ENCODE measurements at regions not wholly inside any gene's neighbourhood (a gene's known extent, or its start where the extent isn't known, plus 50 kb on each side); places are given as distances from the start of the nearest gene placed in this dataset.
"Not testable (repeated sequence)": the region's sequence is repeated elsewhere in the genome, so short reads cannot be mapped to it uniquely, and the experiment has no call there.

DNA sequence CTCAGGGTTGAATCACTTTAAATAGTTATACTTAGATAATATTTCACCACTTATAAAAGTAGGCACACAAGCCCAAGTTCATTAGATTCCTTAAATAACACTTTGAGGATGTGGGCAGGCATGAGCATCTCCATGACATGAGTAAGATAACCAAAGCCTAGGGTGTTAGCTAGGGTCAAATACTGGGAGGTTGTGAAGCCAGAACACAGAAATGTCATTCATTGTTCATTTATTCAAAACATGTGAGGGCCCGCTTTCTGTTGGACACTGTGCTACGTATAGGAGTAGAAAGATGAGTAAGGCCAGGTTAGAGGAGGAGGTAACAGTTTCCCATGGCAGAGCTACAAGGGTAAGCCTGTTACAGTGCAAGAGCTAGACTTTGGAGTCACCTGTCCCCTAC, 93.5 kb upstream of the NEDD4L start:
- Histone ChIP-seq H3K27me3 (replicated peaks; ENCODE audit: insufficient read depth, low read length) (no peaks in the 10 kb centered on the region), H3F3A (ENCODE audit: insufficient read depth, low read length) (no peaks in the 10 kb centered on the region), H3K4me3 (ENCODE audit: low read length) (no peak overlapping the region), H3K9ac (ENCODE audit: low read length) (no peak overlapping the region), H2AFZ (ENCODE audit: low read length) (no peak overlapping the region), H3K4me1 (ENCODE audit: low read length) (no peaks in the 10 kb centered on the region), H3K9me3 (replicated peaks; ENCODE audit: insufficient read depth, low read length) (no peaks in the 10 kb centered on the region), H3K27ac (ENCODE audit: low read length) (no peak overlapping the region), H3K36me3 (replicated peaks; ENCODE audit: insufficient read depth, low read length) (no peaks in the 10 kb centered on the region), H3K9me2 (replicated peaks; ENCODE audit: insufficient read depth, low read length) (no peaks in the 10 kb centered on the region), H4K20me1 (ENCODE audit: insufficient read depth, low read length) (no peaks in the 10 kb centered on the region), H3K4me2 (ENCODE audit: low read depth, low read length) (no peak overlapping the region), H3K79me2 (ENCODE audit: low read length) (no peaks in the 10 kb centered on the region)
- TF ChIP-seq EZH2 (optimal IDR thresholded peaks at IDR 0.05; ENCODE audit: low read depth, low read length): no peak
- TF ChIP-seq, protein P1, sequence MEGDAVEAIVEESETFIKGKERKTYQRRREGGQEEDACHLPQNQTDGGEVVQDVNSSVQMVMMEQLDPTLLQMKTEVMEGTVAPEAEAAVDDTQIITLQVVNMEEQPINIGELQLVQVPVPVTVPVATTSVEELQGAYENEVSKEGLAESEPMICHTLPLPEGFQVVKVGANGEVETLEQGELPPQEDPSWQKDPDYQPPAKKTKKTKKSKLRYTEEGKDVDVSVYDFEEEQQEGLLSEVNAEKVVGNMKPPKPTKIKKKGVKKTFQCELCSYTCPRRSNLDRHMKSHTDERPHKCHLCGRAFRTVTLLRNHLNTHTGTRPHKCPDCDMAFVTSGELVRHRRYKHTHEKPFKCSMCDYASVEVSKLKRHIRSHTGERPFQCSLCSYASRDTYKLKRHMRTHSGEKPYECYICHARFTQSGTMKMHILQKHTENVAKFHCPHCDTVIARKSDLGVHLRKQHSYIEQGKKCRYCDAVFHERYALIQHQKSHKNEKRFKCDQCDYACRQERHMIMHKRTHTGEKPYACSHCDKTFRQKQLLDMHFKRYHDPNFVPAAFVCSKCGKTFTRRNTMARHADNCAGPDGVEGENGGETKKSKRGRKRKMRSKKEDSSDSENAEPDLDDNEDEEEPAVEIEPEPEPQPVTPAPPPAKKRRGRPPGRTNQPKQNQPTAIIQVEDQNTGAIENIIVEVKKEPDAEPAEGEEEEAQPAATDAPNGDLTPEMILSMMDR (IDR thresholded peaks at IDR 0.05; ENCODE audit: low read length): no peak
- no peak for TF ChIP-seq EZH2phosphoT487 (IDR thresholded peaks at IDR 0.05; ENCODE audit: low read length)
- no peak for DNase-seq

DNA sequence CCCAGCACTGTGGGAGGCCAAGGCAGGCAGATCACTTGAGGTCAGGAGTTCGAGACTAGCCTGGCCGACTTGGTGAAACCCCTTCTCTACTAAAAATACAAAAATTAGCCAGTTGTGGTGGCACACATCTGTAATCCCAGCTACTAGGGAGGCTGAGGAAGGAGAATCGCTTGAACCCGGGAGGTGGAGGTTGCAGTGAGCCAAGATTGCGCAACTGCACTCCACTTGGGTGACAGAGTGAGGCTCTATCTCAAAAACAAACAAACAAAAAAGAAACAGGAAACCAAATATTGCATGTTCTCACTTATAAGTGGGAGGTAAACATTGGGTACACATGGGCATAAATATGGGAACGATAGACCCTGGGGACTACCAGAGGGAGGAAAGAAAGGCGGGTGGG, 94.7 kb upstream of the NEDD4L start:
- H3K27me3 ChIP-seq (replicated peaks; ENCODE audit: insufficient read depth, low read length); H2AFZ ChIP-seq (ENCODE audit: low read length); H4K20me1 ChIP-seq (ENCODE audit: insufficient read depth, low read length); H3K4me3 ChIP-seq (ENCODE audit: low read length); H3K79me2 ChIP-seq (ENCODE audit: low read length); H3K27ac ChIP-seq (ENCODE audit: low read length); H3K9me3 ChIP-seq (replicated peaks; ENCODE audit: insufficient read depth, low read length); H3K4me2 ChIP-seq (ENCODE audit: low read depth, low read length); DNase-seq; H3F3A ChIP-seq (ENCODE audit: insufficient read depth, low read length); H3K9me2 ChIP-seq (replicated peaks; ENCODE audit: insufficient read depth, low read length); H3K36me3 ChIP-seq (replicated peaks; ENCODE audit: insufficient read depth, low read length); H3K4me1 ChIP-seq (ENCODE audit: low read length); H3K9ac ChIP-seq (ENCODE audit: low read length): not testable (repeated sequence)

DNA sequence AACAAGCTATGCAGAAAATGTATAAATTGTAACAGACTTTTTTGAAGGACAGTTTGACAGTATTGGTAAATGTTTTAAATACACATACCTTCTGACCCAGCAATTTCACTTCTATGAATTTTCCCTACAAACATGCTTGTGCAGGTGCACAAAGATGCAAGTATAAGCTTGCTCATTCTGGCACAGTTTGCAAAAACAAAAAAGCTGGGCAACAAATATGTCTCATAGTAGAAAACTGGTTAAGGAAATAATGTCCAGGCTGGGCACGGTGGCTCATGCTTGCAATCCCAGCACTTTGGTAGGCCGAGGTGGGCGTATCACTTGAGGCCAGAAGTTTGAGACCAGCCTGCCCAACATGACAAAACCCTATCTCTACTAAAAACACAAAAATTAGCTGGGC, 96.9 kb upstream of the NEDD4L start:
- Histone ChIP-seq H3K9me3 (replicated peaks; ENCODE audit: insufficient read depth, low read length) (no peaks in the 10 kb centered on the region; the same call in 1 of the 2 replicates), H3K9ac (ENCODE audit: low read length) (no peak overlapping the region), H3K4me3 (ENCODE audit: low read length) (no peak overlapping the region), H3K27ac (ENCODE audit: low read length) (no peak overlapping the region), H3K4me2 (ENCODE audit: low read depth, low read length) (no peak overlapping the region), H3K79me2 (ENCODE audit: low read length) (no peaks in the 10 kb centered on the region), H3K9me2 (replicated peaks; ENCODE audit: insufficient read depth, low read length) (no peaks in the 10 kb centered on the region), H2AFZ (ENCODE audit: low read length) (no peak overlapping the region), H4K20me1 (ENCODE audit: insufficient read depth, low read length) (no peaks in the 10 kb centered on the region), H3K36me3 (replicated peaks; ENCODE audit: insufficient read depth, low read length) (no peaks in the 10 kb centered on the region), H3F3A (ENCODE audit: insufficient read depth, low read length) (no peaks in the 10 kb centered on the region), H3K27me3 (replicated peaks; ENCODE audit: insufficient read depth, low read length) (no peaks in the 10 kb centered on the region), H3K4me1 (ENCODE audit: low read length) (peaks cover 3% of the 10 kb centered on the region; the same call in 1 of the 2 replicates)
- TF ChIP-seq, protein P1 (IDR thresholded peaks at IDR 0.05; ENCODE audit: low read length): no peak
- TF ChIP-seq EZH2phosphoT487 (IDR thresholded peaks at IDR 0.05; ENCODE audit: low read length) (no peak), EZH2 (optimal IDR thresholded peaks at IDR 0.05; ENCODE audit: low read depth, low read length) (no peak)
- DNase-seq: no peak

DNA sequence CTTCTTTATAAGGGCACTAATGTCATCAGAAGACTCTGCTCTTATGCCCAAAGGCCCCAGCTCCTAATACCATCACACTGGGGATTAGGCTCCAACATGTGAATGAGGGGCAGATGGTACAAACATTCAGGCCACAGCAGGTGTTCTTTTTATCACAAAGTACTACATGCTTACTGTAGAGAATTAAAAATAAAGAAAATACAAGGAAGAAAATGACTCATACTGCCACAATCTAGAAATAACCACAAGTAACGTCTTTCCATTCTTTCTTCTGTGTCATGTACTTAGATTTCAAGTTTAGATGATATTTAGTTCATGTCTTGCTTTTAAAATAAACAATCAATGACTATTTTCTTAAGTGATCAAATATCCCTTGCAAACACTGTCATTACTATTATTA, 100.3 kb upstream of the NEDD4L start:
- Histone ChIP-seq H3K36me3 (replicated peaks; ENCODE audit: insufficient read depth, low read length) (no peaks in the 10 kb centered on the region), H3K4me3 (ENCODE audit: low read length) (no peak overlapping the region), H3K9me2 (replicated peaks; ENCODE audit: insufficient read depth, low read length) (no peaks in the 10 kb centered on the region), H3K27me3 (replicated peaks; ENCODE audit: insufficient read depth, low read length) (no peaks in the 10 kb centered on the region), H3K4me2 (ENCODE audit: low read depth, low read length) (no peak overlapping the region), H3K79me2 (ENCODE audit: low read length) (no peaks in the 10 kb centered on the region), H3K27ac (ENCODE audit: low read length) (no peak overlapping the region), H3K9ac (ENCODE audit: low read length) (no peak overlapping the region), H4K20me1 (ENCODE audit: insufficient read depth, low read length) (no peaks in the 10 kb centered on the region), H3K9me3 (replicated peaks; ENCODE audit: insufficient read depth, low read length) (no peaks in the 10 kb centered on the region; the same call in 1 of the 2 replicates), H3F3A (ENCODE audit: insufficient read depth, low read length) (no peaks in the 10 kb centered on the region), H2AFZ (ENCODE audit: low read length) (no peak overlapping the region), H3K4me1 (ENCODE audit: low read length) (peaks cover 3% of the 10 kb centered on the region; the same call in 1 of the 2 replicates)
- TF ChIP-seq EZH2phosphoT487 (IDR thresholded peaks at IDR 0.05; ENCODE audit: low read length) (no peak), EZH2 (optimal IDR thresholded peaks at IDR 0.05; ENCODE audit: low read depth, low read length) (no peak)
- TF ChIP-seq, protein P1 (IDR thresholded peaks at IDR 0.05; ENCODE audit: low read length): no peak
- peak; percentile 16 for DNase-seq
